ENCODE measurements at regions not wholly inside any gene's neighbourhood (a gene's known extent, or its start where the extent isn't known, plus 50 kb on each side); places are given as distances from the start of the nearest gene placed in this dataset.

- H4K91ac ChIP-seq (replicated peaks; ENCODE audit: insufficient read length, low read length) = no peak overlapping the region
- H3K9me3 ChIP-seq (ENCODE audit: insufficient read depth in 2 of 2, low read depth in 1 of 2, low read length in 1 of 2) = no peaks in the 10 kb centered on the region
- no peaks in the 10 kb centered on the region for H3K36me3 ChIP-seq (ENCODE audit: control insufficient read depth in 2 of 4, insufficient read depth in 4 of 4, low read length in 3 of 4)
- H2BK15ac ChIP-seq (ENCODE audit: low read length) = no peak overlapping the region
- CTCF ChIA-PET (ENCODE audit: partially characterized antibody) = no interaction called here
- no peak overlapping the region for H4K8ac ChIP-seq (ENCODE audit: extremely low read depth, insufficient read depth, low read length)
- no peak overlapping the region for H2BK12ac ChIP-seq (ENCODE audit: low read depth, low read length)
- no peaks in the 10 kb centered on the region for H3K79me2 ChIP-seq (ENCODE audit: control insufficient read depth in 1 of 2, insufficient read depth in 2 of 2, low read length in 2 of 2)
- H3K27me3 ChIP-seq (replicated peaks in 1 of 4; ENCODE audit: control insufficient read depth in 3 of 4, extremely low read depth in 1 of 4, insufficient read depth in 3 of 4, low read length in 3 of 4) = no peaks in the 10 kb centered on the region
- DNase-seq (ENCODE audit: low read depth in 1 of 2, low spot score in 2 of 2) (no peak), FAIRE-seq (no peak)
- no peak overlapping the region for H3K27ac ChIP-seq (ENCODE audit: low read depth, low read length)
- H3K18ac ChIP-seq (ENCODE audit: extremely low read depth, low read length) = no peak overlapping the region
- no peak overlapping the region for H3K23ac ChIP-seq (ENCODE audit: insufficient read length)
- no peak overlapping the region for H2BK20ac ChIP-seq (ENCODE audit: low read length)
- 87% methylated on average over 2 of the region's 2 CpGs; no CpG with 5 or more reads in 1 of the 2 experiments for WGBS, 2 experiments (ENCODE audit: extremely low coverage in 1 of 2, insufficient coverage in 1 of 2, insufficient read length in 1 of 2, insufficient replicate concordance in 2 of 2, low coverage in 1 of 2, low lambda C conversion rate in 2 of 2, missing lambda C conversion rate in 1 of 2)
- H2AFZ ChIP-seq (ENCODE audit: low read length) = no peak overlapping the region
- no peak overlapping the region for H3K14ac ChIP-seq (ENCODE audit: insufficient read length)
- H3K4ac ChIP-seq (replicated peaks; ENCODE audit: insufficient read length, low read depth, low read length) = no peak overlapping the region
- H3K4me2 ChIP-seq (ENCODE audit: insufficient read depth in 1 of 2, low read depth in 2 of 2, low read length in 2 of 2) = no peak overlapping the region
- POLR2A ChIA-PET (ENCODE audit: partially characterized antibody) = no interaction called here
- no peaks in the 10 kb centered on the region for H3K23me2 ChIP-seq (ENCODE audit: low read depth, low read length)
- no peaks in the 10 kb centered on the region for H4K20me1 ChIP-seq (replicated peaks in 1 of 2; ENCODE audit: control insufficient read depth in 1 of 2, insufficient read depth in 2 of 2, low read length in 2 of 2)
- H3K4me1 ChIP-seq (replicated peaks in 1 of 4; ENCODE audit: control insufficient read depth in 3 of 4, insufficient read depth in 4 of 4, low read length in 3 of 4) = no peaks in the 10 kb centered on the region; a peak in 1 of 7 replicates
- no peak overlapping the region for H3K9ac ChIP-seq (replicated peaks in 1 of 4; ENCODE audit: extremely low read depth in 1 of 4, low read depth in 3 of 4, low read length in 3 of 4)
- H2BK120ac ChIP-seq (replicated peaks; ENCODE audit: low read depth, low read length) = no peak overlapping the region
- no peak overlapping the region for H4K5ac ChIP-seq (ENCODE audit: insufficient read length, low read depth, low read length)
- no peak overlapping the region for H2BK5ac ChIP-seq (ENCODE audit: low read depth, low read length)
- H2AK5ac ChIP-seq (ENCODE audit: low read depth, low read length) = no peak overlapping the region
- H3K4me3 ChIP-seq (ENCODE audit: extremely low read depth in 1 of 4, insufficient read depth in 2 of 4, low read depth in 3 of 4, low read length in 4 of 4) = no peak overlapping the region
- H3K79me1 ChIP-seq (ENCODE audit: low read depth, low read length) = no peaks in the 10 kb centered on the region
- no peak overlapping the region for H3K56ac ChIP-seq (replicated peaks; ENCODE audit: insufficient read length, low read depth, low read length)
- TF ChIP-seq HDAC2 (IDR thresholded peaks at IDR 0.05; ENCODE audit: borderline replicate concordance in 1 of 2, low read depth in 2 of 2, low read length in 2 of 2) (no peak), KDM4A (IDR thresholded peaks at IDR 0.05; ENCODE audit: low read depth, low read length, severe bottlenecking) (no peak), CHD2 (IDR thresholded peaks at IDR 0.05; ENCODE audit: low read length) (no peak), RFX5 (IDR thresholded peaks at IDR 0.05; ENCODE audit: borderline replicate concordance, low read depth, low read length) (no peak), PHF8 (conservative IDR thresholded peaks at IDR 0.05; ENCODE audit: low read depth, low read length) (no peak), HDAC6 (IDR thresholded peaks at IDR 0.05; ENCODE audit: low read depth, low read length) (no peak), EP300 (IDR thresholded peaks at IDR 0.05; ENCODE audit: borderline replicate concordance in 1 of 2, low read depth in 2 of 2, low read length in 2 of 2) (no peak), GABPA (IDR thresholded peaks at IDR 0.05; ENCODE audit: borderline replicate concordance, insufficient read depth, low read length) (no peak), SIN3A (conservative IDR thresholded peaks at IDR 0.05 in 1 of 2, IDR thresholded peaks at IDR 0.05 in 1 of 2; ENCODE audit: low read depth in 1 of 2, low read length in 2 of 2) (no peak), EZH2 (IDR thresholded peaks at IDR 0.05; ENCODE audit: low read depth, low read length, severe bottlenecking) (no peak), KDM5A (IDR thresholded peaks at IDR 0.05; ENCODE audit: low read length) (no peak)
- TF ChIP-seq, protein P1, sequence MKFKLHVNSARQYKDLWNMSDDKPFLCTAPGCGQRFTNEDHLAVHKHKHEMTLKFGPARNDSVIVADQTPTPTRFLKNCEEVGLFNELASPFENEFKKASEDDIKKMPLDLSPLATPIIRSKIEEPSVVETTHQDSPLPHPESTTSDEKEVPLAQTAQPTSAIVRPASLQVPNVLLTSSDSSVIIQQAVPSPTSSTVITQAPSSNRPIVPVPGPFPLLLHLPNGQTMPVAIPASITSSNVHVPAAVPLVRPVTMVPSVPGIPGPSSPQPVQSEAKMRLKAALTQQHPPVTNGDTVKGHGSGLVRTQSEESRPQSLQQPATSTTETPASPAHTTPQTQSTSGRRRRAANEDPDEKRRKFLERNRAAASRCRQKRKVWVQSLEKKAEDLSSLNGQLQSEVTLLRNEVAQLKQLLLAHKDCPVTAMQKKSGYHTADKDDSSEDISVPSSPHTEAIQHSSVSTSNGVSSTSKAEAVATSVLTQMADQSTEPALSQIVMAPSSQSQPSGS (IDR thresholded peaks at IDR 0.05; ENCODE audit: low read length) = no peak
Measured at GRCh38 chr1:218957971-218958370, 215.7 kb upstream of the LYPLAL1 start.
